NB4 (cell line): ENCODE measurements at regions not wholly inside any gene's neighbourhood (a gene's known extent, or its start where the extent isn't known, plus 50 kb on each side); places are given as distances from the start of the nearest gene placed in this dataset.
A peak's percentile ranks its signal among the peaks of the same experiment; 100 is the strongest.

ENCODE experiments used
- DNase-seq: peaks from one replicate; pipeline ENCODE4 v3.0.0; 2010; ENCODE audit warnings: low read depth
- H3K4me3 ChIP-seq: one replicate; pipeline ENCODE4 v1.5.1; 2011; ENCODE audit warnings: mild to moderate bottlenecking, low read depth, low read length, moderate library complexity
- MYC ChIP-seq: IDR thresholded peaks from 2 replicates; pipeline ENCODE4 v1.6.1; 2011; ENCODE audit warnings: low read depth, low read length
- POLR2A ChIP-seq: IDR thresholded peaks from 2 replicates; pipeline ENCODE4 v1.6.1; 2011; ENCODE audit warnings: mild to moderate bottlenecking; ENCODE audit not compliant: insufficient read length; ENCODE audit errors: extremely low read depth
- TF ChIP-seq, protein P1 (sequence below): IDR thresholded peaks from one replicate; pipeline ENCODE4 v1.5.1; 2012; ENCODE audit warnings: low read depth, low read length
- TF ChIP-seq, protein P2 (sequence below): IDR thresholded peaks from 2 replicates; pipeline ENCODE4 v1.6.1; 2011; ENCODE audit warnings: low read depth, low read length

DNA sequence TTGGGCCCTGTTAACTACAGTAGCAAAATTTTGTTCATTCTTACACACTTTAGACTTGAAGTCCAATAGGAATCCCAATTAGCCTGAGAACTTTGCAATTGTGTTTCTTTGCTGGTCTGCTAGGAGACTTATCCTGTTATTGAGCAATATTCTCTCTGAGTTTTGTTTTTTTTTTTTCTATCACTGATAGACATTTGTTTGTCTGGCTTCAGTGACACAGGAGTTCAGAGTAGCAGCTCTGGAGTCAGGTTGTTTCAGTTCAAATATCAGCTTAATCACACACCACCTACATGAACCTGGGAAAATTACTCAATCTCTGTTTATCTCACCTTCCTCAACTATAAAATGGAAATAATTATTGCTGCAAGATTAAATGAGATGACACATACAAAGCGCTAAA lies 360.2 kb upstream of the POU3F3 start:
- TF ChIP-seq POLR2A: no peak
- no peak for TF ChIP-seq MYC
- TF ChIP-seq, protein P1, sequence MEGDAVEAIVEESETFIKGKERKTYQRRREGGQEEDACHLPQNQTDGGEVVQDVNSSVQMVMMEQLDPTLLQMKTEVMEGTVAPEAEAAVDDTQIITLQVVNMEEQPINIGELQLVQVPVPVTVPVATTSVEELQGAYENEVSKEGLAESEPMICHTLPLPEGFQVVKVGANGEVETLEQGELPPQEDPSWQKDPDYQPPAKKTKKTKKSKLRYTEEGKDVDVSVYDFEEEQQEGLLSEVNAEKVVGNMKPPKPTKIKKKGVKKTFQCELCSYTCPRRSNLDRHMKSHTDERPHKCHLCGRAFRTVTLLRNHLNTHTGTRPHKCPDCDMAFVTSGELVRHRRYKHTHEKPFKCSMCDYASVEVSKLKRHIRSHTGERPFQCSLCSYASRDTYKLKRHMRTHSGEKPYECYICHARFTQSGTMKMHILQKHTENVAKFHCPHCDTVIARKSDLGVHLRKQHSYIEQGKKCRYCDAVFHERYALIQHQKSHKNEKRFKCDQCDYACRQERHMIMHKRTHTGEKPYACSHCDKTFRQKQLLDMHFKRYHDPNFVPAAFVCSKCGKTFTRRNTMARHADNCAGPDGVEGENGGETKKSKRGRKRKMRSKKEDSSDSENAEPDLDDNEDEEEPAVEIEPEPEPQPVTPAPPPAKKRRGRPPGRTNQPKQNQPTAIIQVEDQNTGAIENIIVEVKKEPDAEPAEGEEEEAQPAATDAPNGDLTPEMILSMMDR: no peak
- TF ChIP-seq, protein P2, sequence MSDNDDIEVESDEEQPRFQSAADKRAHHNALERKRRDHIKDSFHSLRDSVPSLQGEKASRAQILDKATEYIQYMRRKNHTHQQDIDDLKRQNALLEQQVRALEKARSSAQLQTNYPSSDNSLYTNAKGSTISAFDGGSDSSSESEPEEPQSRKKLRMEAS: no peak
- DNase-seq: no peak

DNA sequence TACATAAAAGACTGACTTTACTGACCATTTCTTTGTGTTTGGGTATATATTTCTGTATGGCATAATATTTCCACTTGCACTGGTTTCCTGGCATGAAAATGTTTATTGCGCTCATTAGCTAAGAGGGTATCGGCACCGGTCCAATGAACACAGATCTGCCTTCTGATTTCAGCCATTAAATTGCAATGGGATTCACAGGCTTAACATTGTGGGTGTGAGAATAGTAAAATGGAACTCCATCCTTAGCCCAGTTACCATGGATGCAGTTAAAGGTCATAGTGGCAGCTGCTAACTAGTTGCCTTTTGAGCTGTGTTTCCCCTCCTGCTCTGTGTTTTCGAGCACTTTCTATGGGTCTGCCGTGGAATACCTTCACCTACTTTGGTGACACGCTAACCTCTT lies 352.6 kb upstream of the POU3F3 start:
- no peak for TF ChIP-seq MYC
- no peak for DNase-seq
- no peak overlapping the region for H3K4me3 ChIP-seq

More for the DNA sequence above, 360.2 kb upstream of the POU3F3 start:
- no peak overlapping the region for H3K4me3 ChIP-seq

DNA sequence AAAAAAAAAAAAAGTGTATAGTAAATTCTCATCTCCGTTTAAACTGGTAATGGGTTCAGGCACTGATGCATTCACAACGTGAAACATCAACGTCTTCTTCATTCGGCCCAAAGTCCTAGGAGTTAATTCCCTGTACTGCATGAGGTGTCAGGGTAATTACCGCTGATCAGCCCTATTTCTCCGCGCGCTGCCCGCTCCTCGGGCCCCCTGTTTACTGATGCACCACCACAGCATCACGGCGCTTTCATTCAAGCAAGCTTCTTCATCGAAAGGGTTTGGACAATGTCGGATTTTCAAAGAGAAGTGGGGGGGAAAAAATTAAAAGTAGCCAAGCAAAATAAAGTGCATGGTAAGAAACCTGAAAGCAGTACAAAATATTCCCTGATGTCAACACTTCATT lies 352.0 kb upstream of the POU3F3 start:
- H3K4me3 ChIP-seq: no peak overlapping the region
- DNase-seq: no peak
- TF ChIP-seq, protein P1: no peak

DNA sequence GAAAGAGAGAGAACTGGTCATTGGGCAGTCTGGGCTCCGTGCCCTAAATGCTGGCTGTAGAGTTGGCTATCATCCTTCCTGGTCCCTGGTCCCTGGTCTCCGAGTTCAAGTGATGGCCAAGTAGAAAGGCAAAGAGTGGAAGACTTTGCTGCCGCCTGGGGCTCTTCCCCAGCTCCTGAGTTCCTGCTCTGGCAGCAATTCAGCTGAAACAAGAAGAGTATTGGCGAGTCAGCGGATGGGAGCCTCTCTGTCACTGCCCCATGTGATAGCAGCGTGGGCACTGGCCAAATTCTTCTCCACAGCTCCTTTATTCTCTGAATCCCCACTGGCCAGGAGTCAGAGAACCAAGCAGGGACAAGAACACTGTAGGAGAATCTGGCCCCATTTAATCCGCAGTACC lies 351.0 kb upstream of the POU3F3 start:
- no peak for DNase-seq
- no peak for TF ChIP-seq MYC

DNA sequence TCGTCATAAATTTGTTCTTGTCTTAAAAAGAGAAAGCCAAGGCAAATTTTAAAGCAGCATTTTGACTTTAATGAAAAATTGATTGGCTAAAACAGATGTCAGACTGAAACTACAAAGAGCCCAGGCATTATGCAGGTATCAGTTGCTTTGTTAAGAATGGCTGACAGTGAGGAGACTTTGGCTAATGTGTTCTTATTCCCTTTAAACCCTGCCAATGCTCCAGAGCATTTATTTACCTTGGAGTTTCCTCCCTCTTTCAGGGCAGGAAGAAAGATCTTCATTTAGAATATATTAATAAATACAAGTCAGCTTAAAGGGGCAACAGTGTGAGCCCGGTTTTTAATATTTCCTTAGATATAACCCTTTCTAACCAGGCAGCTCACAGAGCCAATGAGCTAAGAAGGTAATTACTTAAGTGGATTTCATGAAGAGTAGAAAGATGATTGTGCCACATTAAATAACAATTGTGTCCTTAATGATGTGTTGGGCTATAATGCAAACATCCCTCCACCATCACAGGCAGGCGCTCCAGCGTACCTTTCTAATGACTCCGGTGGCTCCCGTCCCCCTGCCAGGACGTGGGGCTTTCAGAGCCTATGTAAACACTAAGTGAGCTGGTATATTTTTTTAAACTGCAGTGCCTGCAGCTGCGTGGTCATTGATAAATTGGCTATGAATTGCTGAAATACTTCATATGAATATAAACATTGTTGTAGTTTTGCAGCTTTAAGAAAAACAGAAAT lies 349.4 kb upstream of the POU3F3 start:
- TF ChIP-seq MYC: no peak
- TF ChIP-seq POLR2A: no peak
- TF ChIP-seq, protein P1: no peak
- TF ChIP-seq, protein P2: no peak
- DNase-seq: no peak
- no peak overlapping the region for H3K4me3 ChIP-seq

More for the DNA sequence above, 351.0 kb upstream of the POU3F3 start:
- H3K4me3 ChIP-seq: no peak overlapping the region

DNA sequence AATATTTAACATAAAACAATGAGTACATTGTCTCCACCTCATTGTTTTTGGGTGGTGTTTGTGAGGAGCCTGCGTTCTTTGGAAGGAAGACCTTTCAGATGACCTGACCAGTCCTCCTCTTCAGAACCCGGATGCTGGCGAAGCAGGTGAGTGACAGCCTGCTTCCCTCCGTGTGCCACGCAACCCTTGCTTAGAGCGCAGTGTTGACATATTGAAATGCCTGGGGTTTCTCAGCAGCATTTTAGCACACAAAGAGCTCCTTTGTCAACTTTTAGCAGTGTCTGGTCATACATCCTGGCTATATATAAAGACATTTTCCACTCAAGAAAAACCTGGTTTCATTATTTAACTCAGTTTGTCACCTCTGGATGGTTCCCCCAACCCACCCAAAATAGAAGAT lies 335.7 kb upstream of the POU3F3 start:
- TF ChIP-seq MYC: no peak
- TF ChIP-seq, protein P2: no peak
- TF ChIP-seq POLR2A: no peak
- TF ChIP-seq, protein P1: no peak
- DNase-seq: no peak
- H3K4me3 ChIP-seq: no peak overlapping the region

DNA sequence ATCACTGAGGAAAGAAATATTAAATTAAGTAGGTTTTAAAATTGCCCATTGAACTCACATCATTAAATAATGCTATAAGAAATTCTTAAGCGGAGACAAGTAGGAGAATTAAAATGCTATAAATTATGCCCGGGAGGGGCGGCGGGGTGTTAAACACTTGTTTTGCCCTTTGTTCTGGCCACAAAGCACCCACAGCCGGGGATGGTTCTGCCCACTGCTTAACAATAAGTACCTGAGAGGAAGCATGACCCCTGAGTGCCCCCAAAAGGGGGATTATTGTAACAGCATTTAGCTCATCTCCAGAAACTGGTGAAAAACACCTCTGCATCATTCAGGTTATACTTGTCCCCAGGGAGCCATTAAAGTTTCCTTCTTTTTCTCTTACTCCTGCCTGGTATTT lies 332.7 kb upstream of the POU3F3 start:
- DNase-seq: peak; percentile 18
- H3K4me3 ChIP-seq: no peak overlapping the region
- TF ChIP-seq, protein P1: peak; percentile 5
- TF ChIP-seq MYC: no peak
